GM23338 (cell line): ENCODE measurements at regions not wholly inside any gene's neighbourhood (a gene's known extent, or its start where the extent isn't known, plus 50 kb on each side); places are given as distances from the start of the nearest gene placed in this dataset.

Source experiments
- ATAC-seq: fragments of 200-7000 bp; cut with Tn5 transposase; 3 replicates; pipeline ENCODE4 v1.9.1; 2020
- DNase-seq: peaks from one replicate; pipeline ENCODE4 v3.0.0-alpha.2; 2015; ENCODE audit warnings: low spot score
- H2AFZ ChIP-seq: fragments of 200-600 bp; sonication (generic); 2 replicates; pipeline ENCODE4 v1.8.0; 2016; ENCODE audit warnings: antibody characterized with exemption, mild to moderate bottlenecking, moderate library complexity
- H3F3A ChIP-seq: fragments of 200-600 bp; sonication (generic); replicated peaks from 2 replicates; pipeline ENCODE4 v1.8.0; 2017; ENCODE audit warnings: antibody characterized with exemption, mixed run types, low read depth
- H3K27ac ChIP-seq: fragments of 200-600 bp; sonication (generic); 2 replicates; pipeline ENCODE4 v1.6.1; 2016; ENCODE audit warnings: low read depth
- H3K27me3 ChIP-seq: fragments of 200-600 bp; sonication (generic); 2 replicates; pipeline ENCODE4 v1.8.0; 2016; ENCODE audit warnings: mild to moderate bottlenecking, mixed run types, moderate library complexity; ENCODE audit not compliant: insufficient read depth
- H3K36me3 ChIP-seq: fragments of 200-600 bp; sonication (generic); 2 replicates; pipeline ENCODE4 v1.8.0; 2016; ENCODE audit warnings: mild to moderate bottlenecking; ENCODE audit not compliant: insufficient read depth
- H3K4me1 ChIP-seq: fragments of 200-600 bp; sonication (generic); 2 replicates; pipeline ENCODE4 v1.8.0; 2016; ENCODE audit warnings: mild to moderate bottlenecking, moderate library complexity; ENCODE audit not compliant: insufficient read depth
- H3K4me2 ChIP-seq: fragments of 200-600 bp; sonication (generic); 2 replicates; pipeline ENCODE4 v1.7.1; 2017; ENCODE audit warnings: mixed run types
- H3K4me3 ChIP-seq: fragments of 200-600 bp; sonication (generic); 2 replicates; pipeline ENCODE4 v1.6.1; 2016; ENCODE audit warnings: mixed run types
- H3K79me2 ChIP-seq: fragments of 200-600 bp; sonication (generic); replicated peaks from 2 replicates; pipeline ENCODE4 v1.8.0; 2017; ENCODE audit warnings: mild to moderate bottlenecking; ENCODE audit not compliant: insufficient read depth
- H3K9me2 ChIP-seq: fragments of 200-600 bp; sonication (generic); 2 replicates; pipeline ENCODE4 v1.8.0; 2017; ENCODE audit not compliant: insufficient read depth
- H4K20me1 ChIP-seq: fragments of 200-600 bp; sonication (generic); replicated peaks from 2 replicates; pipeline ENCODE4 v1.8.0; 2017; ENCODE audit warnings: mild to moderate bottlenecking; ENCODE audit not compliant: insufficient read depth
- H3K27ac Mint-ChIP-seq: 2 replicates; pipeline ENCODE4 v1.8.0; 2020; ENCODE audit warnings: inconsistent platforms, mild to moderate bottlenecking, moderate library complexity, mixed read lengths
- H3K27me3 Mint-ChIP-seq: 3 replicates; pipeline ENCODE4 v1.8.0; 2022; ENCODE audit warnings: low read depth, mild to moderate bottlenecking, moderate library complexity, mixed read lengths, inconsistent platforms; ENCODE audit not compliant: insufficient read depth, poor library complexity
- H3K36me3 Mint-ChIP-seq: 3 replicates; pipeline ENCODE4 v1.8.0; 2021; ENCODE audit warnings: low read depth, mild to moderate bottlenecking, inconsistent platforms, moderate library complexity, mixed read lengths
- H3K4me1 Mint-ChIP-seq: 3 replicates; pipeline ENCODE4 v1.8.0; 2020; ENCODE audit warnings: mild to moderate bottlenecking, inconsistent platforms, mixed read lengths
- H3K4me3 Mint-ChIP-seq: 3 replicates; pipeline ENCODE4 v1.8.0; 2021; ENCODE audit warnings: moderate library complexity, mild to moderate bottlenecking, inconsistent platforms, mixed read lengths
- H3K9me3 Mint-ChIP-seq: 3 replicates; pipeline ENCODE4 v1.8.0; 2020; ENCODE audit warnings: moderate library complexity, mild to moderate bottlenecking, inconsistent platforms, mixed read lengths
- CREB1 ChIP-seq: fragments of 250-450 bp; sonication (Bioruptor Pico); IDR thresholded peaks from 2 replicates; pipeline ENCODE4 v1.5.0; 2020; ENCODE audit warnings: low read depth, mild to moderate bottlenecking, moderate library complexity
- ETS1 ChIP-seq: IDR thresholded peaks from 2 replicates; pipeline ENCODE4 v1.6.1; 2016; ENCODE audit warnings: antibody characterized with exemption
- EZH2phosphoT487 ChIP-seq: fragments of 200-600 bp; sonication (generic); IDR thresholded peaks from one replicate; pipeline ENCODE4 v1.8.1; 2018; ENCODE audit warnings: antibody characterized with exemption; ENCODE audit not compliant: unreplicated experiment
- POLR2AphosphoS5 ChIP-seq: IDR thresholded peaks from 2 replicates; pipeline ENCODE4 v1.6.1; 2016; ENCODE audit warnings: antibody characterized with exemption, low read depth
- REST ChIP-seq: IDR thresholded peaks from one replicate; pipeline ENCODE4 v1.6.1; 2018; ENCODE audit warnings: antibody characterized with exemption; ENCODE audit not compliant: unreplicated experiment
- STAT1 ChIP-seq: IDR thresholded peaks from one replicate; pipeline ENCODE4 v1.6.1; 2016; ENCODE audit warnings: antibody characterized with exemption; ENCODE audit not compliant: unreplicated experiment
- ZNF114 ChIP-seq: fragments of 250-450 bp; sonication (Bioruptor Pico); IDR thresholded peaks from 2 replicates; pipeline ENCODE4 v1.5.0; 2020; ENCODE audit warnings: mild to moderate bottlenecking, moderate library complexity
- TF ChIP-seq, protein P1 (sequence below), 2 experiments: fragments of 200-600 bp in 1 of 2; sonication (generic) in 1 of 2; conservative IDR thresholded peaks; 2 replicates each; pipeline versions ENCODE4 v1.5.1 to v1.6.1; 2016 to 2017; ENCODE audit warnings: antibody characterized with exemption in 2 of 2, low read depth in 2 of 2, mild to moderate bottlenecking in 2 of 2, moderate library complexity in 1 of 2
- TF ChIP-seq, protein P2 (sequence below): fragments of 250-450 bp; sonication (Bioruptor Pico); IDR thresholded peaks from 2 replicates; pipeline ENCODE4 v1.5.0; 2020; ENCODE audit warnings: mild to moderate bottlenecking, moderate library complexity

- Histone ChIP-seq H4K20me1 (no peaks in the 10 kb centered on the region), H3F3A (no peaks in the 10 kb centered on the region), H3K27me3 (no peaks in the 10 kb centered on the region), H3K9me2 (0 out of 2 replicates have a peak, but pooled peaks cover 8% of the 10 kb centered on the region), H3K36me3 (no peaks in the 10 kb centered on the region), H3K27ac (no peak overlapping the region), H3K4me2 (no peak overlapping the region), H3K4me3 (no peak overlapping the region), H3K79me2 (no peaks in the 10 kb centered on the region), H3K4me1 (no peaks in the 10 kb centered on the region), H2AFZ (no peak overlapping the region)
- no peak overlapping the region for H3K27ac Mint-ChIP-seq
- ATAC-seq (no peak), DNase-seq (no peak)
- H3K9me3 Mint-ChIP-seq, result no peaks in the 10 kb centered on the region; the same call in 2 of the 3 replicates
- no peak overlapping the region for H3K4me3 Mint-ChIP-seq
- H3K36me3 Mint-ChIP-seq, result no peaks in the 10 kb centered on the region
- H3K4me1 Mint-ChIP-seq, result no peaks in the 10 kb centered on the region
- peaks cover 2% of the 10 kb centered on the region for H3K27me3 Mint-ChIP-seq
- TF ChIP-seq ETS1 (no peak), STAT1 (no peak), CREB1 (CRISPR knock-in tag) (no peak), REST (no peak), POLR2AphosphoS5 (no peak), EZH2phosphoT487 (no peak), ZNF114 (CRISPR knock-in tag) (no peak)
- TF ChIP-seq, protein P1, sequence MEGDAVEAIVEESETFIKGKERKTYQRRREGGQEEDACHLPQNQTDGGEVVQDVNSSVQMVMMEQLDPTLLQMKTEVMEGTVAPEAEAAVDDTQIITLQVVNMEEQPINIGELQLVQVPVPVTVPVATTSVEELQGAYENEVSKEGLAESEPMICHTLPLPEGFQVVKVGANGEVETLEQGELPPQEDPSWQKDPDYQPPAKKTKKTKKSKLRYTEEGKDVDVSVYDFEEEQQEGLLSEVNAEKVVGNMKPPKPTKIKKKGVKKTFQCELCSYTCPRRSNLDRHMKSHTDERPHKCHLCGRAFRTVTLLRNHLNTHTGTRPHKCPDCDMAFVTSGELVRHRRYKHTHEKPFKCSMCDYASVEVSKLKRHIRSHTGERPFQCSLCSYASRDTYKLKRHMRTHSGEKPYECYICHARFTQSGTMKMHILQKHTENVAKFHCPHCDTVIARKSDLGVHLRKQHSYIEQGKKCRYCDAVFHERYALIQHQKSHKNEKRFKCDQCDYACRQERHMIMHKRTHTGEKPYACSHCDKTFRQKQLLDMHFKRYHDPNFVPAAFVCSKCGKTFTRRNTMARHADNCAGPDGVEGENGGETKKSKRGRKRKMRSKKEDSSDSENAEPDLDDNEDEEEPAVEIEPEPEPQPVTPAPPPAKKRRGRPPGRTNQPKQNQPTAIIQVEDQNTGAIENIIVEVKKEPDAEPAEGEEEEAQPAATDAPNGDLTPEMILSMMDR (conservative IDR thresholded peaks at IDR 0.05; ENCODE audit: low read depth in 2 of 2), result no peak
- TF ChIP-seq, protein P2, sequence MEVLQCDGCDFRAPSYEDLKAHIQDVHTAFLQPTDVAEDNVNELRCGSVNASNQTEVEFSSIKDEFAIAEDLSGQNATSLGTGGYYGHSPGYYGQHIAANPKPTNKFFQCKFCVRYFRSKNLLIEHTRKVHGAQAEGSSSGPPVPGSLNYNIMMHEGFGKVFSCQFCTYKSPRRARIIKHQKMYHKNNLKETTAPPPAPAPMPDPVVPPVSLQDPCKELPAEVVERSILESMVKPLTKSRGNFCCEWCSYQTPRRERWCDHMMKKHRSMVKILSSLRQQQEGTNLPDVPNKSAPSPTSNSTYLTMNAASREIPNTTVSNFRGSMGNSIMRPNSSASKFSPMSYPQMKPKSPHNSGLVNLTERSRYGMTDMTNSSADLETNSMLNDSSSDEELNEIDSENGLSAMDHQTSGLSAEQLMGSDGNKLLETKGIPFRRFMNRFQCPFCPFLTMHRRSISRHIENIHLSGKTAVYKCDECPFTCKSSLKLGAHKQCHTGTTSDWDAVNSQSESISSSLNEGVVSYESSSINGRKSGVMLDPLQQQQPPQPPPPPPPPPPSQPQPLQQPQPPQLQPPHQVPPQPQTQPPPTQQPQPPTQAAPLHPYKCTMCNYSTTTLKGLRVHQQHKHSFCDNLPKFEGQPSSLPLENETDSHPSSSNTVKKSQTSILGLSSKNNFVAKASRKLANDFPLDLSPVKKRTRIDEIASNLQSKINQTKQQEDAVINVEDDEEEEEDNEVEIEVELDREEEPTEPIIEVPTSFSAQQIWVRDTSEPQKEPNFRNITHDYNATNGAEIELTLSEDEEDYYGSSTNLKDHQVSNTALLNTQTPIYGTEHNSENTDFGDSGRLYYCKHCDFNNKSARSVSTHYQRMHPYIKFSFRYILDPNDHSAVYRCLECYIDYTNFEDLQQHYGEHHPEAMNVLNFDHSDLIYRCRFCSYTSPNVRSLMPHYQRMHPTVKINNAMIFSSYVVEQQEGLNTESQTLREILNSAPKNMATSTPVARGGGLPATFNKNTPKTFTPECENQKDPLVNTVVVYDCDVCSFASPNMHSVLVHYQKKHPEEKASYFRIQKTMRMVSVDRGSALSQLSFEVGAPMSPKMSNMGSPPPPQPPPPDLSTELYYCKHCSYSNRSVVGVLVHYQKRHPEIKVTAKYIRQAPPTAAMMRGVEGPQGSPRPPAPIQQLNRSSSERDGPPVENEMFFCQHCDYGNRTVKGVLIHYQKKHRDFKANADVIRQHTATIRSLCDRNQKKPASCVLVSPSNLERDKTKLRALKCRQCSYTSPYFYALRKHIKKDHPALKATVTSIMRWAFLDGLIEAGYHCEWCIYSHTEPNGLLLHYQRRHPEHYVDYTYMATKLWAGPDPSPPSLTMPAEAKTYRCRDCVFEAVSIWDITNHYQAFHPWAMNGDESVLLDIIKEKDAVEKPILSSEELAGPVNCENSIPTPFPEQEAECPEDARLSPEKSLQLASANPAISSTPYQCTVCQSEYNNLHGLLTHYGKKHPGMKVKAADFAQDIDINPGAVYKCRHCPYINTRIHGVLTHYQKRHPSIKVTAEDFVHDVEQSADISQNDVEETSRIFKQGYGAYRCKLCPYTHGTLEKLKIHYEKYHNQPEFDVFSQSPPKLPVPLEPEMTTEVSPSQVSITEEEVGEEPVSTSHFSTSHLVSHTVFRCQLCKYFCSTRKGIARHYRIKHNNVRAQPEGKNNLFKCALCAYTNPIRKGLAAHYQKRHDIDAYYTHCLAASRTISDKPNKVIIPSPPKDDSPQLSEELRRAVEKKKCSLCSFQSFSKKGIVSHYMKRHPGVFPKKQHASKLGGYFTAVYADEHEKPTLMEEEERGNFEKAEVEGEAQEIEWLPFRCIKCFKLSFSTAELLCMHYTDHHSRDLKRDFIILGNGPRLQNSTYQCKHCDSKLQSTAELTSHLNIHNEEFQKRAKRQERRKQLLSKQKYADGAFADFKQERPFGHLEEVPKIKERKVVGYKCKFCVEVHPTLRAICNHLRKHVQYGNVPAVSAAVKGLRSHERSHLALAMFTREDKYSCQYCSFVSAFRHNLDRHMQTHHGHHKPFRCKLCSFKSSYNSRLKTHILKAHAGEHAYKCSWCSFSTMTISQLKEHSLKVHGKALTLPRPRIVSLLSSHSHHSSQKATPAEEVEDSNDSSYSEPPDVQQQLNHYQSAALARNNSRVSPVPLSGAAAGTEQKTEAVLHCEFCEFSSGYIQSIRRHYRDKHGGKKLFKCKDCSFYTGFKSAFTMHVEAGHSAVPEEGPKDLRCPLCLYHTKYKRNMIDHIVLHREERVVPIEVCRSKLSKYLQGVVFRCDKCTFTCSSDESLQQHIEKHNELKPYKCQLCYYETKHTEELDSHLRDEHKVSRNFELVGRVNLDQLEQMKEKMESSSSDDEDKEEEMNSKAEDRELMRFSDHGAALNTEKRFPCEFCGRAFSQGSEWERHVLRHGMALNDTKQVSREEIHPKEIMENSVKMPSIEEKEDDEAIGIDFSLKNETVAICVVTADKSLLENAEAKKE (CRISPR knock-in tag), result no peak
These were observed 585.3 kb upstream of the USP24 start for GRCh38 chr1:55800503-55800902.
